Endothelial cell (in vitro differentiated cells): ENCODE measurements at regions not wholly inside any gene's neighbourhood (a gene's known extent, or its start where the extent isn't known, plus 50 kb on each side); places are given as distances from the start of the nearest gene placed in this dataset.

Experiments used
- DNase-seq: peaks from one replicate; pipeline ENCODE4 v3.0.0; 2021; ENCODE audit warnings: low spot score
- H3K27ac Mint-ChIP-seq: one replicate; pipeline ENCODE4 v1.8.0; 2021; ENCODE audit warnings: mixed read lengths, inconsistent platforms; ENCODE audit not compliant: unreplicated experiment
- H3K27me3 Mint-ChIP-seq: one replicate; pipeline ENCODE4 v1.8.0; 2021; ENCODE audit warnings: mild to moderate bottlenecking, moderate library complexity, mixed read lengths, inconsistent platforms; ENCODE audit not compliant: unreplicated experiment
- H3K36me3 Mint-ChIP-seq: one replicate; pipeline ENCODE4 v1.8.0; 2021; ENCODE audit warnings: mild to moderate bottlenecking, low read depth, mixed read lengths, inconsistent platforms; ENCODE audit not compliant: unreplicated experiment
- H3K4me1 Mint-ChIP-seq: one replicate; pipeline ENCODE4 v1.8.0; 2021; ENCODE audit warnings: mild to moderate bottlenecking, mixed read lengths, inconsistent platforms; ENCODE audit not compliant: unreplicated experiment
- H3K4me3 Mint-ChIP-seq: one replicate; pipeline ENCODE4 v1.8.0; 2021; ENCODE audit warnings: mild to moderate bottlenecking, mixed read lengths, inconsistent platforms; ENCODE audit not compliant: unreplicated experiment
- H3K9me3 Mint-ChIP-seq: one replicate; pipeline ENCODE4 v1.8.0; 2021; ENCODE audit warnings: mixed read lengths, inconsistent platforms; ENCODE audit not compliant: unreplicated experiment
- TF ChIP-seq, protein P1 (sequence below): fragments of 200-600 bp; sonication (generic); IDR thresholded peaks from one replicate; pipeline ENCODE4 v1.5.0; 2021; ENCODE audit warnings: antibody characterized with exemption; ENCODE audit not compliant: unreplicated experiment

DNA sequence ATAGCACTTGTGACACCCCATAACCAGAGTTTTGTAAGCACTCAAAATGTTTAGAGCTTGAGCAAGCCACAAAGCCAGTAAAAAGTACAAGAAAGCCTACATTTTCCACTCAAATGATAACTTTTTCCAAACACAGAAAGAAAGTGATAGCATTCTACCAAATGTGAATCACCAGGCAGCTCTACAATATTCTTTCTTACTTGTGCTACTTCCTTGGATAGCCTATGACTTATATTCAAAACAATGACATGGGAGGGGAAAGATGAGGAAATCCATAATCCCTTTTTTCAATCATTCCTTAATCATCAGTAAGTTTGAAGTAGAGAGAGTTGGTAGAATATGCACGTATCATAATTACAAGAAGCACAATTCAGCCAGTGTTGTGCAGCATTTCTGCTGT lies 650.8 kb upstream of the PCDH9 start:
- Mint-ChIP-seq H3K9me3 (no peaks in the 10 kb centered on the region), H3K27ac (no peak overlapping the region)

DNA sequence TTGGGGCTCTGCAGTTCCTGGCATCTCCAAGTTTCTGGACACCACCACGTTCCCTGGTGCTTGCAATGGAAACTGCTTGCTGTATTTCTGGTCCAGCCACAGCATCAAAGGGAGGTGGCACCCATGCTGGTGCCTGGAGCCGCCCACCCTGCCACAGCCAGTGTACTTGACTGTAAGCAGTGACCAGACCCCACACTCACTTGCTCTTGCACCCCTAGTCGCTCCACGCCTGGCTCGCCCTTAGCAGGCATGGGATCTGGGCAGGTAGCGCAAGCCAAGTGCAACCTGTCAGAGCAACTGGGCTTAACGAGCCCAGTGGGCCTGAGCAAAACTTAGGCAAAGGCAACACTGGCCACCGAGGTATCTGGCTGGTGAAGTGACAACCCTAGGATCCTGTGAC lies 648.2 kb upstream of the PCDH9 start:
- no peaks in the 10 kb centered on the region for H3K9me3 Mint-ChIP-seq
- no peaks in the 10 kb centered on the region for H3K27me3 Mint-ChIP-seq
- no peaks in the 10 kb centered on the region for H3K4me1 Mint-ChIP-seq
- no peaks in the 10 kb centered on the region for H3K36me3 Mint-ChIP-seq
- no peak for DNase-seq
- H3K4me3 Mint-ChIP-seq: no peak overlapping the region
- no peak overlapping the region for H3K27ac Mint-ChIP-seq
- TF ChIP-seq, protein P1, sequence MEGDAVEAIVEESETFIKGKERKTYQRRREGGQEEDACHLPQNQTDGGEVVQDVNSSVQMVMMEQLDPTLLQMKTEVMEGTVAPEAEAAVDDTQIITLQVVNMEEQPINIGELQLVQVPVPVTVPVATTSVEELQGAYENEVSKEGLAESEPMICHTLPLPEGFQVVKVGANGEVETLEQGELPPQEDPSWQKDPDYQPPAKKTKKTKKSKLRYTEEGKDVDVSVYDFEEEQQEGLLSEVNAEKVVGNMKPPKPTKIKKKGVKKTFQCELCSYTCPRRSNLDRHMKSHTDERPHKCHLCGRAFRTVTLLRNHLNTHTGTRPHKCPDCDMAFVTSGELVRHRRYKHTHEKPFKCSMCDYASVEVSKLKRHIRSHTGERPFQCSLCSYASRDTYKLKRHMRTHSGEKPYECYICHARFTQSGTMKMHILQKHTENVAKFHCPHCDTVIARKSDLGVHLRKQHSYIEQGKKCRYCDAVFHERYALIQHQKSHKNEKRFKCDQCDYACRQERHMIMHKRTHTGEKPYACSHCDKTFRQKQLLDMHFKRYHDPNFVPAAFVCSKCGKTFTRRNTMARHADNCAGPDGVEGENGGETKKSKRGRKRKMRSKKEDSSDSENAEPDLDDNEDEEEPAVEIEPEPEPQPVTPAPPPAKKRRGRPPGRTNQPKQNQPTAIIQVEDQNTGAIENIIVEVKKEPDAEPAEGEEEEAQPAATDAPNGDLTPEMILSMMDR: no peak

More for the DNA sequence above, 650.8 kb upstream of the PCDH9 start:
- Mint-ChIP-seq H3K27me3 (no peaks in the 10 kb centered on the region), H3K36me3 (no peaks in the 10 kb centered on the region), H3K4me3 (no peak overlapping the region), H3K4me1 (no peaks in the 10 kb centered on the region)
- DNase-seq: no peak
- TF ChIP-seq, protein P1: no peak

DNA sequence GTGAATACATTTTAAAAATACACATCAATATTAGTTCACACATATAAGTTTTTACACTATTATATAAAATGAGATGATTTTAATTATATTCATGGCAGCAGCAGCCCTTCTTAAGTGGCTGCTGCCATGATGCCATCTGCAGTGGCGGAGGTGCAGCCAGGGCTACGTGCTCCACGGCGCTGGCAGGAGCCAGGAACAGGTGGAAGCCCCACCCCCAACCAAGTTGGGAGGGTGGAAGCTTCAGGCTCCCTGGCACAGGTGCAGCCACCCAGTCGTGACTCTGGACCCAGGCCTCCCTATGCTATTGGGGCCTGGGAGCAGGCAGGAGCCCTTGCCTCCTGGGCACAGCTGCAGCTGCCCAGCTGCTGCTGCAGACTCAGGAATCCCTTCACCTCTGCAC lies 646.9 kb upstream of the PCDH9 start:
- TF ChIP-seq, protein P1: no peak
- DNase-seq: no peak
- no peak overlapping the region for H3K27ac Mint-ChIP-seq
- no peaks in the 10 kb centered on the region for H3K27me3 Mint-ChIP-seq
- H3K4me3 Mint-ChIP-seq: no peak overlapping the region
- H3K9me3 Mint-ChIP-seq: no peaks in the 10 kb centered on the region
- no peaks in the 10 kb centered on the region for H3K4me1 Mint-ChIP-seq
- H3K36me3 Mint-ChIP-seq: no peaks in the 10 kb centered on the region

DNA sequence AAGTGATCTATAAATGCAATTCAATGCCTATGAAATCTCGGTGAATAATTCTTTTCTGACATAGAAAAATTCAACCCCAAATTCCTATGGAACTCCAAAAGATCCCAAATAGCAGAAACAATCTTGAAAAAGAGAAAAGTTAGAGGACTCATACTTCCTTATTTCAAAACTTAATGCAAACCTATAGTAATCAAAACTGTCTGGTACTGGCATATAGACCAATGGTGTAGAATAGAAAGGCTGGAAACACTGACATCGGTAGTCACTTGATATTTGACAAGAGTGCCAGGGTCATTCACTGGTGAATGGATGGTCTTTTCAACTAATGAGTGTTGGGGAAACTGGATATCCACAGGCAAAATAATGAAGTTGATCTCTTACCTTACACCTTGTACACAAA lies 637.1 kb upstream of the PCDH9 start:
- TF ChIP-seq, protein P1: no peak
- Mint-ChIP-seq H3K27ac (no peak overlapping the region), H3K4me1 (no peaks in the 10 kb centered on the region), H3K27me3 (no peaks in the 10 kb centered on the region), H3K36me3 (no peaks in the 10 kb centered on the region), H3K9me3 (no peaks in the 10 kb centered on the region), H3K4me3 (no peak overlapping the region)
- no peak for DNase-seq

DNA sequence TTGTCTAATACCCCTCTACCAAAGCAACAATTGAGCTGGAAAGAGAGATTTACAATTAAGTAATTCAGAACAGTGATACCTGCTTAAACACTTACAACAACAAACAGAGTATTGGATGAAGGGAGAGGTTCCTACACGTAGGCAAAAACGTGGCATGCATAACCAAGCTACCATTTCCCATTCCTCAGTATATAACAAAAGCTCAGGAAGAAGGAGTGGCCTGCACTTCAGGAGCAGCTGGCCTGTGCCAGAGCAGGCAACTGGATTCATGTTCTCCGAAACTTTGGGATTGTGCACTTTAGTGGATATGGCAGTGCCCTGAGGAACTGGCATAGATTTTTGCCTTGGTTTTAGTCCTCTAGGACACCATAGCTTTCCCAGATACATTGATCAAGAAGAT lies 630.2 kb upstream of the PCDH9 start:
- DNase-seq: no peak
- Mint-ChIP-seq H3K27ac (no peak overlapping the region), H3K36me3 (no peaks in the 10 kb centered on the region), H3K4me1 (no peaks in the 10 kb centered on the region), H3K27me3 (no peaks in the 10 kb centered on the region), H3K4me3 (no peak overlapping the region), H3K9me3 (no peaks in the 10 kb centered on the region)
- TF ChIP-seq, protein P1: no peak
